Liver (tissue), 7 donors: ENCODE measurements at regions not wholly inside any gene's neighbourhood (a gene's known extent, or its start where the extent isn't known, plus 50 kb on each side); places are given as distances from the start of the nearest gene placed in this dataset.

ENCODE experiments used
- DNase-seq: peaks from one replicate; pipeline ENCODE4 v3.0.0-alpha.2; 2017; ENCODE audit warnings: low spot score
- H3K27ac ChIP-seq, 2 donors: one replicate each; pipeline ENCODE4 v1.7.0; 2013; ENCODE audit warnings: inconsistent platforms in 2 of 2, low read length in 2 of 2, control low read depth in 1 of 2, low read depth in 1 of 2, mild to moderate bottlenecking in 1 of 2
- H3K27me3 ChIP-seq, 4 donors: one replicate each; pipeline versions ENCODE4 v1.6.1 to v1.7.0; 2013; ENCODE audit warnings: low read length in 3 of 4, inconsistent platforms in 1 of 4, mild to moderate bottlenecking in 1 of 4, moderate library complexity in 1 of 4; ENCODE audit not compliant: control insufficient read depth in 4 of 4, insufficient read depth in 4 of 4
- H3K36me3 ChIP-seq, 4 donors: one replicate each; pipeline versions ENCODE4 v1.6.1 to v1.7.0; 2013; ENCODE audit warnings: low read length in 3 of 4, mild to moderate bottlenecking in 3 of 4, low read depth in 1 of 4, moderate library complexity in 1 of 4; ENCODE audit not compliant: control insufficient read depth in 4 of 4, insufficient read depth in 3 of 4
- H3K4me1 ChIP-seq, 4 donors: one replicate each; pipeline versions ENCODE4 v1.6.1 to v1.7.0; 2013; ENCODE audit warnings: low read length in 3 of 4, mild to moderate bottlenecking in 3 of 4, moderate library complexity in 1 of 4; ENCODE audit not compliant: control insufficient read depth in 4 of 4, insufficient read depth in 4 of 4
- H3K4me3 ChIP-seq, 3 donors: one replicate each; pipeline versions ENCODE4 v1.6.1 to v1.7.0; 2013; ENCODE audit warnings: low read length in 3 of 3, control low read depth in 1 of 3, low read depth in 1 of 3, mild to moderate bottlenecking in 1 of 3
- H3K9ac ChIP-seq, 2 donors: one replicate each; pipeline ENCODE4 v1.7.0; 2013; ENCODE audit warnings: low read length in 2 of 2, mild to moderate bottlenecking in 2 of 2, moderate library complexity in 2 of 2, control low read depth in 1 of 2, low read depth in 1 of 2
- H3K9me3 ChIP-seq, 4 donors: one replicate each; pipeline versions ENCODE4 v1.6.1 to v1.7.0; 2013; ENCODE audit warnings: low read length in 3 of 4; ENCODE audit not compliant: control insufficient read depth in 4 of 4
- ATF3 ChIP-seq: IDR thresholded peaks from 2 replicates; pipeline ENCODE4 v1.6.1; 2016; ENCODE audit warnings: antibody characterized with exemption
- EGR1 ChIP-seq, 2 donors: IDR thresholded peaks; 2 replicates each; pipeline ENCODE4 v1.6.1; 2016 to 2018; ENCODE audit warnings: antibody characterized with exemption in 2 of 2, low read depth in 2 of 2
- FOXA1 ChIP-seq: IDR thresholded peaks from 2 replicates; pipeline ENCODE4 v1.6.1; 2016; ENCODE audit warnings: antibody characterized with exemption
- FOXA2 ChIP-seq: IDR thresholded peaks from 2 replicates; pipeline ENCODE4 v1.6.1; 2016; ENCODE audit warnings: antibody characterized with exemption
- GABPA ChIP-seq, 2 donors: IDR thresholded peaks in 1 of 2; conservative IDR thresholded peaks in 1 of 2; 2 replicates each; pipeline ENCODE4 v1.6.1; 2016; ENCODE audit warnings: antibody characterized with exemption in 2 of 2, mild to moderate bottlenecking in 1 of 2, moderate library complexity in 1 of 2
- HNF4A ChIP-seq, 2 donors: conservative IDR thresholded peaks; 2 replicates each; pipeline ENCODE4 v1.6.1; 2016; ENCODE audit warnings: antibody characterized with exemption in 2 of 2, mild to moderate bottlenecking in 2 of 2
- HNF4G ChIP-seq: IDR thresholded peaks from 2 replicates; pipeline ENCODE4 v1.6.1; 2016; ENCODE audit warnings: antibody characterized with exemption
- JUND ChIP-seq, 2 donors: IDR thresholded peaks; 2 replicates each; pipeline ENCODE4 v1.6.1; 2016; ENCODE audit warnings: antibody characterized with exemption in 2 of 2
- MAX ChIP-seq: IDR thresholded peaks from 2 replicates; pipeline ENCODE4 v1.6.1; 2016; ENCODE audit warnings: antibody characterized with exemption
- NR2F2 ChIP-seq: IDR thresholded peaks from 2 replicates; pipeline ENCODE4 v1.6.1; 2016; ENCODE audit warnings: antibody characterized with exemption
- RAD21 ChIP-seq, 2 donors: IDR thresholded peaks; 2 replicates each; pipeline ENCODE4 v1.6.1; 2016; ENCODE audit warnings: antibody characterized with exemption in 2 of 2, mild to moderate bottlenecking in 2 of 2
- REST ChIP-seq: IDR thresholded peaks from 2 replicates; pipeline ENCODE4 v1.6.1; 2016; ENCODE audit warnings: antibody characterized with exemption, mild to moderate bottlenecking
- SP1 ChIP-seq: IDR thresholded peaks from 2 replicates; pipeline ENCODE4 v1.6.1; 2018; ENCODE audit warnings: antibody characterized with exemption, mild to moderate bottlenecking
- YY1 ChIP-seq: IDR thresholded peaks from 2 replicates; pipeline ENCODE4 v1.6.1; 2016; ENCODE audit warnings: antibody characterized with exemption, mild to moderate bottlenecking
- ZBTB33 ChIP-seq: IDR thresholded peaks from 2 replicates; pipeline ENCODE4 v1.6.1; 2016; ENCODE audit warnings: antibody characterized with exemption
- WGBS: extraction: QIAGEN DNeasy Blood & Tissue Kit; methylation state at CpG from one replicate; pipeline ENCODE4 v1.1.7; 2013; 5-methylcytosine and 5-hydroxymethylcytosine counted together
- donor health status: healthy.
- donor health status: healthy.
- donor health status: healthy.
- donor health status: healthy.

- H3K27ac ChIP-seq, result no peak overlapping the region
- H3K27me3 ChIP-seq, result no peaks in the 10 kb centered on the region
- no peak overlapping the region for H3K9ac ChIP-seq
- no peak overlapping the region for H3K4me3 ChIP-seq
- peaks cover 0 to 1% (median 0%) of the 10 kb centered on the region in 4 donors for H3K9me3 ChIP-seq
- TF ChIP-seq HNF4G (no peak), MAX (no peak), RAD21 (IDR thresholded peaks at IDR 0.05) (no peak), ATF3 (no peak), GABPA (IDR thresholded peaks at IDR 0.05 in 1 of 2, conservative IDR thresholded peaks at IDR 0.05 in 1 of 2) (no peak), REST (no peak), ZBTB33 (no peak), HNF4A (conservative IDR thresholded peaks at IDR 0.05) (no peak), NR2F2 (no peak), FOXA1 (no peak), SP1 (no peak), JUND (IDR thresholded peaks at IDR 0.05) (no peak), EGR1 (IDR thresholded peaks at IDR 0.05; ENCODE audit: low read depth in 2 of 2) (no peak), FOXA2 (no peak), YY1 (no peak)
- no peaks in the 10 kb centered on the region for H3K4me1 ChIP-seq
- no peak for DNase-seq
- WGBS, result 87% methylated on average over 17 of the region's 17 CpGs
- no peaks in the 10 kb centered on the region for H3K36me3 ChIP-seq
Observed at GRCh38 chr7:33685981-33686683, 219.2 kb upstream of the BMPER start.

- Histone ChIP-seq H3K4me1 (no peaks in the 10 kb centered on the region), H3K27me3 (no peaks in the 10 kb centered on the region), H3K27ac (no peak overlapping the region), H3K9ac (no peak overlapping the region), H3K9me3 (peaks cover 0 to 1% (median 0%) of the 10 kb centered on the region in 4 donors), H3K36me3 (no peaks in the 10 kb centered on the region), H3K4me3 (no peak overlapping the region)
- 94% methylated on average over 3 of the region's 3 CpGs for WGBS
- DNase-seq, result no peak
- TF ChIP-seq ZBTB33 (no peak), FOXA1 (no peak)
Observed at GRCh38 chr7:33687625-33688024, 217.7 kb upstream of the BMPER start.
